ENCODE measurements at regions not wholly inside any gene's neighbourhood (a gene's known extent, or its start where the extent isn't known, plus 50 kb on each side); places are given as distances from the start of the nearest gene placed in this dataset.

DNA sequence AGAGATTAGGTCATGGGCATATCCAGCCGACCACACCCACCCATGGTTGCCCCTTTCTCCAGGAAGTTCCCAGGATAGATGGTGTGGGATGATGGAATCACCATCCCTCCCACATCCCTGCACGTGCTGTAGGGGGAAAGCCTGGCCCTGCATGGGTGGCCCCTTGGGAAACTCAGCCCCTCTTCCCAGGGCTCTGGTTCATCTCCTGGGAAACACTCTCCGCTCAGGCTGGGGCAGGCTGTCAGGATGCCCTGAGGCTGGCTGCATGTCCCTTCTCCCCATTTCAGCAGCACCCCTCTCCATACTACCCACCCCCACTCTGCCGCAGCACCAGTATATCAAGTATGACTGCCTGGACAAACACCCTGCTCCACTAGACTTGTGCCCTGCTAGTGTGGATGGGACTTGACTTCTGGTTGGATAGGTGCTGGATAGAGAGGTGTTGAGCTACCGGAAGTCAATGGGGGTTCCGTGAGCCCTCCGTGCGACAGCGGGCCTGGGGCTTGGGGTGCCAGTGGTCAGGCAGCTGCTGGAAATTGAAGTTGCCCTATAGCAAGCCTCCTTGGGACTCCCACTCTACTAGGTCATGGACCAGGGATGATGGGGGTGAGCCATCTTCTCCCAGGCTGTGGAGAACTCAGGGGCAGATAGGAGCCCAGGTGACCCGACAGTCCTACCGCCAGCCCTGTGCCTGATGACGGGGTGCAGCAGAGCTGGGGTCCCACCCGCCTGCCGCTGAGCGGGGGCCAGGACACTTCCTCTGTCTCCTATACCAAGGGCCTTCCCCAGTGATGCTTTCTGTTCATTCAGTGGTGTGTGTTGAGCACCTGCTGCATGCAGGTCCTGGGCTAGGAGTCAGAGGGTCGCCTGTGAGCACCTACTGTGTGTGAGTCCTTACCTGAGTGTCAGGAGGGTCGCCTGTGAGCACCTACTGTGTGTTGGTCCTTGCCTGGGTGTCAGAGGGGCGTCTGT lies 69.4 kb upstream of the COL5A1 start (continued):
- no peak for TF ChIP-seq SAP30 (IDR thresholded peaks at IDR 0.05; ENCODE audit: insufficient read depth, insufficient replicate concordance, low read length)
